Nephron (organoid): ENCODE measurements at regions not wholly inside any gene's neighbourhood (a gene's known extent, or its start where the extent isn't known, plus 50 kb on each side); places are given as distances from the start of the nearest gene placed in this dataset.

Experiments
- H3K27ac Mint-ChIP-seq, 3 experiments: 2 replicates each; pipeline ENCODE4 v1.8.0; 2020; ENCODE audit warnings: mixed read lengths in 3 of 3, mild to moderate bottlenecking in 2 of 3, moderate library complexity in 1 of 3
- H3K27me3 Mint-ChIP-seq: 2 replicates; pipeline ENCODE4 v1.8.0; 2021; ENCODE audit warnings: low read depth, mild to moderate bottlenecking, moderate library complexity, mixed read lengths
- H3K36me3 Mint-ChIP-seq: 2 replicates; pipeline ENCODE4 v1.8.0; 2020; ENCODE audit warnings: low read depth, mixed read lengths
- H3K4me1 Mint-ChIP-seq: 2 replicates; pipeline ENCODE4 v1.8.0; 2020; ENCODE audit warnings: mixed read lengths
- H3K4me3 Mint-ChIP-seq, 3 experiments: 2 replicates each; pipeline ENCODE4 v1.8.0; 2020; ENCODE audit warnings: mild to moderate bottlenecking in 3 of 3, mixed read lengths in 3 of 3, moderate library complexity in 2 of 3
- H3K9me3 Mint-ChIP-seq: 2 replicates; pipeline ENCODE4 v1.8.0; 2020; ENCODE audit warnings: mixed read lengths
- TF ChIP-seq, protein P1 (sequence below), 3 experiments: fragments of 200-600 bp; sonication (generic); IDR thresholded peaks; one replicate each; pipeline ENCODE4 v1.5.0; 2021; ENCODE audit warnings: antibody characterized with exemption in 3 of 3; ENCODE audit not compliant: unreplicated experiment in 3 of 3

DNA sequence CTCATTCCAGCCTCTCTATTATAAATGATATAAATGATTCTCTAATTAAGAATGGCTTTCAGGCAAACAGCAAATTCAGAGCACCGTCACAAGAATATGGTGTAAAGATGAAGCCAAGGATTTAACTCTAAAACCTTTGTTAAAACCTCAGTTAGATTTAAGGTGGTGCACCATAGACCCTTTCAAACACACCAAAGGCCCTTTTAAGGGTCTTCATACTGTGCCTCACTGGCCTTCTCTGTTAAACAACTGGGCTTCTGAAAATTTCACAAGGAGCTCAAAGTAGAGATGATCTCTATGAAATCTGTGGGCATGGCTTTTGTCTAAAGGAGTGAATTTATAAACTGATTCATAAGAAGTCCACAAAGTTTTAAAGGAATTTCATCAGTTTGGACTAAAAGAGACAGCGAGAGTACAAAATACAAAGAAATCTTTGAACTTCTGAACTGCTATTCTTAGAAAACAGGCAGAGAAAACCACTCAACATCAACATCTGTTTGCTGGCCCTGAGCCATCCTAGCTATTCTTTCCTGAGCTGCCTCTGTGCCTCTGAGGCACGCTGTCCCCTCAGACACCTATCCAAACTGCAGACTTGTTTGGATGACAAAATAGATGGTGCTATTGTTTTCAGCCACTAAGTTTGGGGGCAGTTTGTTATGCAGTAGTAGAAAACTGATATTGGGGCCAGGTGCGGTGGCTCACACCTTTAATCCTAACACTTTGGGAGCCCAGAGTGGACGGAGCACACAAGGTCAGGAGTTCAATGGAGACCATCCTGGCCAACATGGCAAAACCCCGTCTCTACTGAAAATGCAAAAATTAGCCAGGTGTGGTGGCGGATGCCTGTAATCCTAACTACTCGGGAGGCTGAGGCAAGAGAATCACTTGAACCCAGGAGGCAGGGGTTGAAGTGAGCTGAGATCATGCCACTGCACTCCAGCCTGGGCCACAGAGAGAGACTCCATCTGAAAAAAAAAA, 72.9 kb upstream of the MYCN start:
- H3K27me3 Mint-ChIP-seq = no peaks in the 10 kb centered on the region
- TF ChIP-seq, protein P1, sequence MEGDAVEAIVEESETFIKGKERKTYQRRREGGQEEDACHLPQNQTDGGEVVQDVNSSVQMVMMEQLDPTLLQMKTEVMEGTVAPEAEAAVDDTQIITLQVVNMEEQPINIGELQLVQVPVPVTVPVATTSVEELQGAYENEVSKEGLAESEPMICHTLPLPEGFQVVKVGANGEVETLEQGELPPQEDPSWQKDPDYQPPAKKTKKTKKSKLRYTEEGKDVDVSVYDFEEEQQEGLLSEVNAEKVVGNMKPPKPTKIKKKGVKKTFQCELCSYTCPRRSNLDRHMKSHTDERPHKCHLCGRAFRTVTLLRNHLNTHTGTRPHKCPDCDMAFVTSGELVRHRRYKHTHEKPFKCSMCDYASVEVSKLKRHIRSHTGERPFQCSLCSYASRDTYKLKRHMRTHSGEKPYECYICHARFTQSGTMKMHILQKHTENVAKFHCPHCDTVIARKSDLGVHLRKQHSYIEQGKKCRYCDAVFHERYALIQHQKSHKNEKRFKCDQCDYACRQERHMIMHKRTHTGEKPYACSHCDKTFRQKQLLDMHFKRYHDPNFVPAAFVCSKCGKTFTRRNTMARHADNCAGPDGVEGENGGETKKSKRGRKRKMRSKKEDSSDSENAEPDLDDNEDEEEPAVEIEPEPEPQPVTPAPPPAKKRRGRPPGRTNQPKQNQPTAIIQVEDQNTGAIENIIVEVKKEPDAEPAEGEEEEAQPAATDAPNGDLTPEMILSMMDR (IDR thresholded peaks at IDR 0.05; ENCODE audit: unreplicated experiment in 3 of 3) = no peak
- H3K4me3 Mint-ChIP-seq = no peak overlapping the region
- H3K27ac Mint-ChIP-seq = no peak overlapping the region
- H3K9me3 Mint-ChIP-seq = peaks cover 12% of the 10 kb centered on the region
- H3K36me3 Mint-ChIP-seq = no peaks in the 10 kb centered on the region
- H3K4me1 Mint-ChIP-seq = no peaks in the 10 kb centered on the region

DNA sequence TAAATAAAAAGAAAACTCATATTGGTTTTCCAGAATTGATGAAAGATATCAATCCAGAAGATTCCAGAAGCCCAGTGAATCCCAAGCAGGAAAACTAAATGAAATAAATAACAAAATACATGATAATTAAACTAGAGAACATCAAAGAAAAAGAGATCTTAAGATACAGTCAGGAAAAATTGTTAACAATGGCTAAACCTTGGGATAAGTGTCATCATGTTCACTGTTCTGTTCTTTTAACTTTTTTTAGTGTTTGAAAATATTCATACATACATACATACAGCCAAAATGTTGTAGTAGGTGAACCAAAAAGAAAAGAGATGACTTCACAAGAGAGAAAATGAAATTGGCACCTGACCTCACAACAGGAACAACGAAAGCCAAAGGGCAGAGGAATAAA, 72.2 kb upstream of the MYCN start:
- H3K36me3 Mint-ChIP-seq = no peaks in the 10 kb centered on the region
- peaks cover 14% of the 10 kb centered on the region for H3K9me3 Mint-ChIP-seq
- H3K27ac Mint-ChIP-seq = no peak overlapping the region
- no peak overlapping the region for H3K4me3 Mint-ChIP-seq
- H3K4me1 Mint-ChIP-seq = no peaks in the 10 kb centered on the region
- TF ChIP-seq, protein P1 (IDR thresholded peaks at IDR 0.05; ENCODE audit: unreplicated experiment in 3 of 3) = no peak
- no peaks in the 10 kb centered on the region for H3K27me3 Mint-ChIP-seq

DNA sequence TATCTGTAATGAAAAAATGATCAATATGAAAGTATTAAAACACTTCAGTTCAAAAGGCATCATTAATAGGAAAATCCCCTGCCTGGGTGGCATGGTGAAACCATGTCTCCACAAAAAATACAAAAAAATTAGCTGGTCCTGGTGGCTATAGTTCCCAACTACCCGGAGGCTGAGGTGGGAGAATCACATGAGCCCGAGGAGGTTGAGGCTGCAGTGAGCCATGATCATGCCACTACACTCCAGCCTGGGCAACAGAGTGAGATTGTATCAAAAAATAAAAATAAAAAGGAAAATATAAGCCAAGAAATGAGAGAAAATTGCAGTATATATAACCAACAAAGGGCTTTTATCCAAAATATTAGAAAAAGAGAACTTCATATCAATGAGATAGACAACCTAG, 71.6 kb upstream of the MYCN start:
- Mint-ChIP-seq H3K4me1 (no peaks in the 10 kb centered on the region), H3K9me3 (peaks cover 14% of the 10 kb centered on the region), H3K27me3 (no peaks in the 10 kb centered on the region), H3K4me3 (no peak overlapping the region), H3K36me3 (no peaks in the 10 kb centered on the region), H3K27ac (no peak overlapping the region)
- TF ChIP-seq, protein P1 (IDR thresholded peaks at IDR 0.05; ENCODE audit: unreplicated experiment in 3 of 3) = no peak

DNA sequence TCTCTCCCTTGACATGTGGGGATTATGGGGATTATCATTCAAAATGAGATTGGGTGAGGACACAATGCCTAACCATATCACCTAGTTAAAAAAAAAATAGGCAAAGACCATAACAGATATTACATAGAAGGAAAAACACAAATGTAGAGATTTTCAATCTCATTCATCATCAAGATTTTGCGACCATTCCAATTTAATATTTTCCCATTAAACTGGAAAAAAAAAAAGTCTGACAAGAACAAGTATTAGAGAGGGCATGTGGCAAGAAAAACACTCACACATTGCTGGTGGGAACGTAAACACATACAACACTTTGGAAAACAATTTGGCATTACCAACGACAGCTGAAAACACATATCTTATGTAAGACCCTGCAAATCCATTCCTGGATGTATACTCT, 71.0 kb upstream of the MYCN start:
- H3K27me3 Mint-ChIP-seq = no peaks in the 10 kb centered on the region
- TF ChIP-seq, protein P1 (IDR thresholded peaks at IDR 0.05; ENCODE audit: unreplicated experiment in 3 of 3) = no peak
- no peak overlapping the region for H3K27ac Mint-ChIP-seq
- no peaks in the 10 kb centered on the region for H3K36me3 Mint-ChIP-seq
- peaks cover 14% of the 10 kb centered on the region for H3K9me3 Mint-ChIP-seq
- H3K4me3 Mint-ChIP-seq = no peak overlapping the region
- H3K4me1 Mint-ChIP-seq = peaks cover under 1% of the 10 kb centered on the region

GRCh38 chr2:15869871-15870270, 70.5 kb upstream of the MYCN start:
- no peaks in the 10 kb centered on the region for H3K27me3 Mint-ChIP-seq
- peaks cover 5% of the 10 kb centered on the region for H3K4me1 Mint-ChIP-seq
- H3K27ac Mint-ChIP-seq = no peak overlapping the region
- no peaks in the 10 kb centered on the region for H3K36me3 Mint-ChIP-seq
- H3K9me3 Mint-ChIP-seq = peaks cover 14% of the 10 kb centered on the region
- no peak overlapping the region for H3K4me3 Mint-ChIP-seq
- TF ChIP-seq, protein P1 (IDR thresholded peaks at IDR 0.05; ENCODE audit: unreplicated experiment in 3 of 3) = no peak

- Mint-ChIP-seq H3K9me3 (peaks cover 14% of the 10 kb centered on the region), H3K27ac (no peak overlapping the region), H3K27me3 (no peaks in the 10 kb centered on the region), H3K4me3 (no peak overlapping the region), H3K4me1 (peaks cover 9% of the 10 kb centered on the region), H3K36me3 (no peaks in the 10 kb centered on the region)
- TF ChIP-seq, protein P1 (IDR thresholded peaks at IDR 0.05; ENCODE audit: unreplicated experiment in 3 of 3) = no peak
Observed at GRCh38 chr2:15870565-15870964, 69.8 kb upstream of the MYCN start.
